GM21390 (cell line): ENCODE measurements at regions not wholly inside any gene's neighbourhood (a gene's known extent, or its start where the extent isn't known, plus 50 kb on each side); places are given as distances from the start of the nearest gene placed in this dataset.

Source experiments
- ATAC-seq: cut with Tn5 transposase; IDR thresholded peaks from one replicate; pipeline ENCODE4 v1.9.1; 2021; ENCODE audit not compliant: unreplicated experiment

GRCh38 chr2:109070290-109070689, 58.7 kb upstream of the SH3RF3 start:
- no peak for ATAC-seq

- ATAC-seq: no peak
Measured at GRCh38 chr2:109069331-109070194, 59.4 kb upstream of the SH3RF3 start.

GRCh38 chr2:109068811-109069210, 60.2 kb upstream of the SH3RF3 start:
- ATAC-seq: no peak

GRCh38 chr2:109067631-109068125, 61.3 kb upstream of the SH3RF3 start:
- ATAC-seq: no peak

- ATAC-seq: no peak
Measured at GRCh38 chr2:109066917-109067597, 61.9 kb upstream of the SH3RF3 start.

- ATAC-seq: no peak
Measured at GRCh38 chr2:109066501-109066900, 62.5 kb upstream of the SH3RF3 start.

GRCh38 chr2:109065391-109065734, 63.6 kb upstream of the SH3RF3 start:
- no peak for ATAC-seq

- no peak for ATAC-seq
Measured at GRCh38 chr2:109064660-109065390, 64.2 kb upstream of the SH3RF3 start.

GRCh38 chr2:109062859-109063700, 65.9 kb upstream of the SH3RF3 start:
- no peak for ATAC-seq

- no peak for ATAC-seq
Measured at GRCh38 chr2:109062145-109062858, 66.7 kb upstream of the SH3RF3 start.

- ATAC-seq: no peak
Measured at GRCh38 chr2:109061736-109062135, 67.3 kb upstream of the SH3RF3 start.

GRCh38 chr2:109060496-109060895, 68.5 kb upstream of the SH3RF3 start:
- ATAC-seq: no peak

- no peak for ATAC-seq
Measured at GRCh38 chr2:109059474-109060165, 69.4 kb upstream of the SH3RF3 start.

- no peak for ATAC-seq
Measured at GRCh38 chr2:109058802-109059201, 69.8 kb upstream of the EDAR start.

- ATAC-seq: no peak
Measured at GRCh38 chr2:109058191-109058632, 69.2 kb upstream of the EDAR start.

- ATAC-seq: no peak
Measured at GRCh38 chr2:109057686-109058085, 68.7 kb upstream of the EDAR start.

- no peak for ATAC-seq
Measured at GRCh38 chr2:109055435-109055834, 66.4 kb upstream of the EDAR start.

GRCh38 chr2:109054865-109055264, 65.8 kb upstream of the EDAR start:
- ATAC-seq: no peak

- no peak for ATAC-seq
Measured at GRCh38 chr2:109053716-109054115, 64.7 kb upstream of the EDAR start.
